B cell (primary cell): ENCODE measurements at regions not wholly inside any gene's neighbourhood (a gene's known extent, or its start where the extent isn't known, plus 50 kb on each side); places are given as distances from the start of the nearest gene placed in this dataset.

Experiments
- ATAC-seq: fragments of 200-7000 bp; cut with Tn5 transposase; one replicate; pipeline ENCODE4 v1.10.0; 2021; ENCODE audit warnings: low read depth, mild to moderate bottlenecking, moderate number of reproducible peaks, moderate library complexity
- CTCF ChIA-PET: fragments of 350-600 bp; sonication (Branson Sonifier 250); formaldehyde crosslinking; loops from one replicate; lab custom pipeline; 2021; ENCODE audit warnings: antibody characterized with exemption, inconsistent platforms; lab: Charles Lee
- POLR2A ChIA-PET: fragments of 350-600 bp; sonication (Branson Sonifier 250); formaldehyde crosslinking; loops from one replicate; lab custom pipeline; 2021; ENCODE audit warnings: antibody characterized with exemption; lab: Charles Lee
- DNase-seq: peaks from one replicate; pipeline ENCODE4 v3.0.0; 2013
- H2AFZ ChIP-seq: 2 replicates; pipeline ENCODE4 v1.6.1; 2012; ENCODE audit warnings: mild to moderate bottlenecking, low read depth, low read length; ENCODE audit not compliant: insufficient read depth, poor library complexity, severe bottlenecking
- H3K27ac ChIP-seq, 2 donors: 1 replicate in 1 of 2; 2 replicates in 1 of 2; pipeline ENCODE4 v1.5.1; 2012 to 2013; ENCODE audit warnings: low read length in 2 of 2, mild to moderate bottlenecking in 2 of 2, moderate library complexity in 1 of 2
- H3K27me3 ChIP-seq, 4 experiments: fragments of 200-600 bp in 1 of 4; sonication (generic) in 1 of 4; replicated peaks in 1 of 4; 1 replicate in 2 of 4; 2 replicates in 2 of 4; pipeline versions ENCODE4 v1.6.1 to v1.7.0; 2013 to 2016; ENCODE audit warnings: low read length in 3 of 4, mild to moderate bottlenecking in 2 of 4, mixed read lengths in 1 of 4, moderate library complexity in 1 of 4; ENCODE audit not compliant: insufficient read depth in 4 of 4, control insufficient read depth in 3 of 4; ENCODE audit errors: control extremely low read depth in 1 of 4
- H3K36me3 ChIP-seq, 2 experiments: replicated peaks in 1 of 2; 1 replicate in 1 of 2; 2 replicates in 1 of 2; pipeline versions ENCODE4 v1.6.1 to v1.7.1; 2013; ENCODE audit warnings: low read length in 1 of 2; ENCODE audit not compliant: insufficient read depth in 2 of 2, control insufficient read depth in 1 of 2; ENCODE audit errors: control extremely low read depth in 1 of 2, extremely low read depth in 1 of 2
- H3K4me1 ChIP-seq, 2 donors: fragments of 200-600 bp in 1 of 2; sonication (generic) in 1 of 2; 1 replicate in 1 of 2; 2 replicates in 1 of 2; pipeline versions ENCODE4 v1.5.1 to v1.6.1; 2013 to 2017; ENCODE audit warnings: low read length in 2 of 2; ENCODE audit not compliant: control insufficient read depth in 2 of 2, insufficient read depth in 2 of 2
- H3K4me2 ChIP-seq: replicated peaks from 2 replicates; pipeline ENCODE3; 2012; ENCODE audit warnings: mild to moderate bottlenecking, low read depth, low read length; ENCODE audit not compliant: poor library complexity, severe bottlenecking
- H3K4me3 ChIP-seq, 5 experiments: fragments of 200-600 bp in 1 of 5; sonication (generic) in 1 of 5; 1 replicate in 3 of 5; 2 replicates in 2 of 5; pipeline versions ENCODE4 v1.5.1 to v1.7.0; 2011 to 2016; ENCODE audit warnings: low read length in 4 of 5, mild to moderate bottlenecking in 4 of 5, low read depth in 2 of 5, control low read depth in 1 of 5, moderate library complexity in 1 of 5; ENCODE audit not compliant: insufficient read depth in 1 of 5; ENCODE audit errors: control extremely low read depth in 1 of 5, extremely low read depth in 1 of 5
- H3K79me2 ChIP-seq: fragments of 200-600 bp; sonication (generic); one replicate; pipeline ENCODE4 v1.6.0; 2016; ENCODE audit warnings: low read length; ENCODE audit not compliant: control insufficient read depth, insufficient read depth
- H3K9ac ChIP-seq: fragments of 200-600 bp; sonication (generic); 2 replicates; pipeline ENCODE4 v1.6.1; 2017; ENCODE audit warnings: mild to moderate bottlenecking, low read length, moderate library complexity
- H3K9me3 ChIP-seq, 3 donors: one replicate each; pipeline versions ENCODE4 v1.6.1 to v1.7.1; 2013; ENCODE audit warnings: low read length in 2 of 3; ENCODE audit not compliant: control insufficient read depth in 2 of 3, insufficient read depth in 1 of 3; ENCODE audit errors: control extremely low read depth in 1 of 3
- H4K20me1 ChIP-seq: 2 replicates; pipeline ENCODE4 v1.6.0; 2012; ENCODE audit warnings: mild to moderate bottlenecking, low read length; ENCODE audit not compliant: insufficient read depth, control insufficient read depth, poor library complexity, severe bottlenecking
- H3K27ac Mint-ChIP-seq: one replicate; pipeline ENCODE4 v1.8.0; 2021; ENCODE audit warnings: mixed read lengths
- H3K27me3 Mint-ChIP-seq: one replicate; pipeline ENCODE4 v1.8.0; 2021; ENCODE audit warnings: mixed read lengths
- H3K4me1 Mint-ChIP-seq: one replicate; pipeline ENCODE4 v1.8.0; 2021; ENCODE audit warnings: mixed read lengths
- H3K4me3 Mint-ChIP-seq: one replicate; pipeline ENCODE4 v1.8.0; 2021; ENCODE audit warnings: mixed read lengths
- H3K9me3 Mint-ChIP-seq: one replicate; pipeline ENCODE4 v1.8.0; 2022; ENCODE audit warnings: mixed read lengths; ENCODE audit not compliant: insufficient read depth
- EZH2 ChIP-seq: IDR thresholded peaks from 2 replicates; pipeline ENCODE4 v1.6.1; 2012; ENCODE audit warnings: borderline replicate concordance, low read depth, mild to moderate bottlenecking, moderate library complexity, low read length; ENCODE audit not compliant: insufficient read depth, poor library complexity, severe bottlenecking
- WGBS: methylation state at CpG from one replicate; pipeline ENCODE4 v1.1.5; 2013; ENCODE audit warnings: missing lambda C conversion rate; ENCODE audit not compliant: insufficient coverage; 5-methylcytosine and 5-hydroxymethylcytosine counted together
- intact Hi-C: fragments of 100-400 bp; cut with micrococcal nuclease; formaldehyde crosslinking; loops from one replicate; pipeline ENCODE4 v1.10.0; 2022
- TF ChIP-seq, protein P1 (sequence below): fragments of 200-600 bp; IDR thresholded peaks from one replicate; pipeline ENCODE4 v1.8.0; 2022; ENCODE audit warnings: antibody characterized with exemption, mild to moderate bottlenecking

DNA sequence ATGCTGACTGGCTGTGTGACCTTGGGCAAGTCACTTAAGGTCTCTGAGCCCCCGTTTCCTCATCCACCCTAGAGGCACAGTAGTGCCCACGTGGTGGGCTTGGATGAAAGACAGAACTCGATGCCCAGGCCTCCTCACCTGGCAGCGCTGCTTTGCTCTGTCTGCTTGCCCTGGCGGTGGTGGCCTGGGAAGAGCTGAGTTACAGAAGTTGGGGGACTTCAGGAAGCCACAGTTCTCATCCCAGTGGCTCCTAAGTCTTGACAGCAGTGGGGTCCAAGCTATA is 171.5 kb upstream of the IER5L start:
- ChIA-PET CTCF (no interaction called here), POLR2A (no interaction called here)
- no peak overlapping the region for H3K27ac ChIP-seq
- peaks cover 5 to 14% of the 10 kb centered on the region in 2 donors for H3K4me1 ChIP-seq
- H3K9ac ChIP-seq: no peak overlapping the region
- WGBS: 87% methylated on average over 4 of the region's 5 CpGs
- H3K9me3 ChIP-seq: peaks cover 0 to 11% (median 0%) of the 10 kb centered on the region in 3 donors
- ATAC-seq: no peak
- H3K4me1 Mint-ChIP-seq: peaks cover 5% of the 10 kb centered on the region
- H3K4me3 Mint-ChIP-seq: no peak overlapping the region
- no peaks in the 10 kb centered on the region for H3K36me3 ChIP-seq
- H3K27me3 ChIP-seq: peaks cover 0 to 27% (median 8%) of the 10 kb centered on the region in 4 experiments
- H3K27me3 Mint-ChIP-seq: peaks cover 25% of the 10 kb centered on the region
- no peaks in the 10 kb centered on the region for H3K9me3 Mint-ChIP-seq
- no peak overlapping the region for H3K4me3 ChIP-seq
- H3K27ac Mint-ChIP-seq: no peak overlapping the region
- intact Hi-C loops: no loop called here
- H4K20me1 ChIP-seq: no peaks in the 10 kb centered on the region
- no peak for DNase-seq
- H3K79me2 ChIP-seq: no peaks in the 10 kb centered on the region
- H3K4me2 ChIP-seq: no peak overlapping the region
- no peak overlapping the region for H2AFZ ChIP-seq
- no peak for TF ChIP-seq EZH2
- TF ChIP-seq, protein P1, sequence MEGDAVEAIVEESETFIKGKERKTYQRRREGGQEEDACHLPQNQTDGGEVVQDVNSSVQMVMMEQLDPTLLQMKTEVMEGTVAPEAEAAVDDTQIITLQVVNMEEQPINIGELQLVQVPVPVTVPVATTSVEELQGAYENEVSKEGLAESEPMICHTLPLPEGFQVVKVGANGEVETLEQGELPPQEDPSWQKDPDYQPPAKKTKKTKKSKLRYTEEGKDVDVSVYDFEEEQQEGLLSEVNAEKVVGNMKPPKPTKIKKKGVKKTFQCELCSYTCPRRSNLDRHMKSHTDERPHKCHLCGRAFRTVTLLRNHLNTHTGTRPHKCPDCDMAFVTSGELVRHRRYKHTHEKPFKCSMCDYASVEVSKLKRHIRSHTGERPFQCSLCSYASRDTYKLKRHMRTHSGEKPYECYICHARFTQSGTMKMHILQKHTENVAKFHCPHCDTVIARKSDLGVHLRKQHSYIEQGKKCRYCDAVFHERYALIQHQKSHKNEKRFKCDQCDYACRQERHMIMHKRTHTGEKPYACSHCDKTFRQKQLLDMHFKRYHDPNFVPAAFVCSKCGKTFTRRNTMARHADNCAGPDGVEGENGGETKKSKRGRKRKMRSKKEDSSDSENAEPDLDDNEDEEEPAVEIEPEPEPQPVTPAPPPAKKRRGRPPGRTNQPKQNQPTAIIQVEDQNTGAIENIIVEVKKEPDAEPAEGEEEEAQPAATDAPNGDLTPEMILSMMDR: no peak

DNA sequence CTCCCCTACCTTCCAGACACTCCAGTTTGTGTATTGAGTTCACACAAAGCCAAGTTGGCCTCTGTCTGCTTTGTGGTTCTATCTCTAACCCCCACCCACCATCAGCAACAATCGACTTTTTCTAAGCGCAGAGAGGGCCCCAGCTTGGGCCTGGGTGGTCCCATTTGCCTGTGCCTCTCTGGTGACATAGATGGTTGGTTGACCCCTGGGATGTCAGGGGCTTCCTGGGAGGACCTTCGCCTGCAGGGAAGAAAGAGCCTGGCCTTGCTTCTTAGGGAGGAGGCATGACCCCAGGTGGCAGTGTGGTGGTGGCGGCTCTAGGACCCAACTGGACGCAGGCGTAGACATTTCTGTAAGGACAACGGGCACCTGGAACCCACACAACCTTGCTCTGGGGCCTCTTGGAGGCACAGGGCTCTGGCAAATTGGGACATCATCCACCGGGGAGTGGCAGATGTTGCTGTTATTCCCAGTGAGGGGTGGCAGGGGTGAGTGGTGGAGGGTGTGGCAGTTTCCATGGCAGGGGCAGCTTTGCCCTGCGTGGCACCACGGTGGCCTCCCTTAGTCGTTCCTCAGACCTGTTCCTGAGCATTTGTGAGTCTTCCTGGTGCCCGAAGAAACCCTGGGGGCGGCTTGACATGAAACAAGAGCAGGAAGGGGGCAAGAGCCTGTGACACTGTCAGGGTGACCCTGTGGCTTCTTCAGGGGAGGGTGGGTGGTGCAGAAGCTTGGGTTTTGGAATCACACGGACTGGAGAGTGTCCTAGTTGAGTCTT is 171.0 kb upstream of the IER5L start:
- peaks cover 5 to 14% of the 10 kb centered on the region in 2 donors for H3K4me1 ChIP-seq
- Mint-ChIP-seq H3K4me1 (peaks cover 5% of the 10 kb centered on the region), H3K27me3 (peaks cover 22% of the 10 kb centered on the region), H3K9me3 (no peaks in the 10 kb centered on the region), H3K27ac (no peak overlapping the region), H3K4me3 (no peak overlapping the region)
- no peak overlapping the region for H3K4me2 ChIP-seq
- DNase-seq: no peak
- H3K27ac ChIP-seq: no peak overlapping the region
- intact Hi-C loops: no loop called here
- H3K4me3 ChIP-seq: no peak overlapping the region
- no peak for ATAC-seq
- ChIA-PET CTCF (no interaction called here), POLR2A (no interaction called here)
- H3K9ac ChIP-seq: no peak overlapping the region
- peaks cover 0 to 11% (median 0%) of the 10 kb centered on the region in 3 donors for H3K9me3 ChIP-seq
- no peaks in the 10 kb centered on the region for H3K36me3 ChIP-seq
- H2AFZ ChIP-seq: no peak overlapping the region
- 90% methylated on average over 12 of the region's 14 CpGs for WGBS
- H3K79me2 ChIP-seq: no peaks in the 10 kb centered on the region
- H3K27me3 ChIP-seq: peaks cover 0 to 27% (median 8%) of the 10 kb centered on the region in 4 experiments
- no peaks in the 10 kb centered on the region for H4K20me1 ChIP-seq
- TF ChIP-seq, protein P1: no peak
- TF ChIP-seq EZH2: no peak
